ENCODE measurements at regions not wholly inside any gene's neighbourhood (a gene's known extent, or its start where the extent isn't known, plus 50 kb on each side); places are given as distances from the start of the nearest gene placed in this dataset.

GRCh38 chr9:119027901-119028699, 341.1 kb downstream of the BRINP1 start:
- FAIRE-seq (no peak), DNase-seq (ENCODE audit: insufficient read length, low spot score) (no peak)

- no peak for FAIRE-seq
Observed at GRCh38 chr9:119029886-119030285, 339.3 kb downstream of the BRINP1 start.

DNA sequence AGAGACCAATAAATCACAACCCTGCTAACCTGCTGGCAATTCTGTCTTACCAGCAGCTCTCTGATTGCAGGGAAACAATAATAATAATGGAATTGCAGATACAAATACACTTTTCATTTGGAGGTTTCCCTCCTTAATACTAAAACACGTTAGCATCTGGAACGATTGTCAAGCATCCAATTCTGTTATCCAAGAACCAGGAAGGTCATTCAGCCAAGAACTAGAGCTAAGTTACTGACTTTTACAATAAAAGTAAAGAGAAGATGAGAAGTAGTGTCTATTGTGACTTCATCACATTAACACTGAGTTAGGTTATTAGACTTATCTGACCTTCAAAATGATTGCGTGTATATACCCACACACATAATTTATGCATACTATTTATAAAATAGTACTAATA, 335.6 kb downstream of the BRINP1 start:
- DNase-seq (ENCODE audit: insufficient read length, low spot score) = no peak
- FAIRE-seq = no peak

More at GRCh38 chr9:119029886-119030285, 339.3 kb downstream of the BRINP1 start:
- DNase-seq (ENCODE audit: insufficient read length, low spot score) = no peak

- FAIRE-seq (no peak), DNase-seq (ENCODE audit: insufficient read length, low spot score) (no peak)
Observed at GRCh38 chr9:119036969-119037368, 332.3 kb downstream of the BRINP1 start.

DNA sequence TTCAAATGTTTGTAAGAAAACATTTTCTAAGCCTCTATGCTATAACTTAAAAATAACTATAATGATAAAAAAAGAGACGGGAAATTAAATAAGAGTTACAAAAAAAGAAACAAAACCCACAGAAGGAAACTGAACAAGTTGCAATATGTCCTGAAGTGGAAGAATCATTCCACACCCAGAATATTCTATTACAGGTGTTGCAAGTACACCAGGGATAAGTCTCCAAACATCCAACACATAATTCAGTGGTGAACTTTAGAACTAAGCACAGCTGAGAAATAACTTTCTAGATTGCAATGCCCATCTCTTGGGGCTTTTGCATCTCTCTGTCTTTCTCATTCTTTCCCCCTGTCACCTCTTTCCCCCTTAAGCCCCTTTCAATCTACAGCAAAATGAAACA, 325.2 kb downstream of the BRINP1 start:
- no peak for FAIRE-seq
- no peak for DNase-seq (ENCODE audit: insufficient read length, low spot score)

- DNase-seq (ENCODE audit: insufficient read length, low spot score) (no peak), FAIRE-seq (no peak)
Observed at GRCh38 chr9:119044806-119045205, 324.4 kb downstream of the BRINP1 start.

DNA sequence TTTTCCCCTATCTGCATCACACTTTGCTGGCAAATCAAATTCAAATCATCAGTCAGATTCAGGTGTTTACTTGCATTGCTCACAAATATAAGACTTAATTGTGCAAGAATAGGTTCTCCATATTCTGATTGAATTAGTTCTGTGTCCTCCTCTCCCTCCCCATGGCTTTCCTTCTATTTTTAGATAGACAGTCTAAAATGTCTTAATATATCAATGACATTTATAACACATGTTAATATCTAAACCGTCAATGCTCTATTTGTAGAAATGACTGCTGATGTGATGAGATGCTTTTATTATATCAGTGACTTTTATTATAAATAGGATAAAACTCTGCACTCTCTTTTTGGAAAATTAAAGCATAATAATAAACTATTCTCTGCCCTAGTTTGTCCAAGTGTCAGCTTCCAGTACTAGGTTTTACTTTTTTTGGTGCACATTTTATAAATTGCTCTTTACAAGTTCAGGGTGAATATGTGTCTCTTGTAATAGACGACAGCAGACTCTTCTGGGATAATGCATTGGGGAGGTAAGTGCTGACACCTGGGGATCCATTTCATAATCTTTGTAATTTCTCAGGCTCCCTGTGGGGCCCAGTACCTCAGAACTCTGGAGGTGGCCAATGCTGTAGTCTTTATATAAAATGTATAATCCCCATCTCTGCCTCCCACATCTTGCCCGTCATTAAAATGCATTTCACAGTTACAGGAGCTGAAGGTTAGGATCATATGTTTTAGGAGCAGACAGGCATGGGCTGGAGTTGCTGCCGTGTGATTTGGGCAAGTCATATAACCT, 321.5 kb downstream of the BRINP1 start:
- DNase-seq (ENCODE audit: insufficient read length, low spot score) (no peak), FAIRE-seq (no peak)

DNA sequence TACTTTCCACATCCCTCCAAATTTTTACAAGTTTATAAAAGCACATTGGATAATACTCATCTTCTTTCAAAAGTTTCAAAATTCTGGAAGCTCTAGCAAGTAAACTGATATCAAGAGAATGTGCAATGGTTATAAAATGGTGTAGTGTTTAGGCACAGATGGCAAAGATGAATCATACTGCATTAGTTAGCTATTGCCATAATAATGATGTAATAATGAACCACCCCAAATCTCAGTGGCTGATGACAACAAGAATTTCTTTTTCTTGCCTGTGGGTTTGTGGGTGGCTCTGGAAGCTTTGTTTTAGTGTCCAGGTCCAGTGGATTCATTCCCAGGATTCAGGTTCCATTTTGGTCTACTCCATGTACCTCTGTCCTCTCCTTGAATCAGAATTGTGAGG, 319.0 kb downstream of the BRINP1 start:
- FAIRE-seq = no peak
- DNase-seq (ENCODE audit: insufficient read length, low spot score) = no peak

GRCh38 chr9:119052339-119053030, 316.8 kb downstream of the BRINP1 start:
- FAIRE-seq (no peak), DNase-seq (ENCODE audit: insufficient read length, low spot score) (no peak)

DNA sequence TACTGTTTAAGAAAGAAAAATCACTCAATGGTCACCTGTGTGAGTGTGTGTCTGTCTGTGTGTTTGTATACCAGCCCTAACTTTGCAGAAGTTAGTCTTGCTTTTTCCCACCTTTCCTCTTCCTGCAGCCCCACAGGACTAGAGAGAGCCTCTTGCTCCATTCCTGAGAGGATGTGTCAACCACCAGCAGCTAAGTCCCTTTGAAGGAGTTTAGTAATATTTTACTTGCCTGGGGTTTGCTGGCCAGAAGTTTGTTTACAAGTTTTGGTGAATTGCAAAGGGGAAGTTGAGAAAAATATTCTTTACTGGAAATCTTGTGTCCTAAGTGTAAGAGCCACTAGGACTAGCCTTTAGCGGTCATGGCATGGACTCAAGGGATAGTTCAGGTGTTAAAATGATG, 316.2 kb downstream of the BRINP1 start:
- no peak for FAIRE-seq

GRCh38 chr9:119060629-119061385, 308.4 kb downstream of the BRINP1 start:
- FAIRE-seq = no peak
- no peak for DNase-seq (ENCODE audit: insufficient read length, low spot score)

More for the DNA sequence above, 316.2 kb downstream of the BRINP1 start:
- no peak for DNase-seq (ENCODE audit: insufficient read length, low spot score)

DNA sequence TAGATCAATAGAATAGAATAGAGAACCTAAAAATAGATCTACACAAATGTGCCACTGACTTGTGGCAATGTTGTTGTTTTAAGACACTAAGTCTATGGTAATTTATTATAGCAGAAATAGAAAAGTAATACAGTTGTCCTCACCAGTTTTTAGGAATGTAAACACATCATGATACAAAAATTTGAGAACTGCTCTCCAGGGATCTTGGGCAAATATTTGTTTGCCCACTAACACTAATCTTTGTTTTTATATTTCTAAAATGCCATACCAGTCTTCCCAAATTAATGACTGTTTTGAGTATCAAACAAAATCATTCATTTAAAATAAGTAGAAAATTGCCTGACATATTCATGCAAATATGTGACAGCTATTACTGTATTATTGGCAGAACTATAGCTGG, 297.6 kb downstream of the BRINP1 start:
- no peak for FAIRE-seq
- DNase-seq (ENCODE audit: insufficient read length, low spot score) = no peak

- FAIRE-seq = no peak
Observed at GRCh38 chr9:119074017-119074416, 295.2 kb downstream of the BRINP1 start.

DNA sequence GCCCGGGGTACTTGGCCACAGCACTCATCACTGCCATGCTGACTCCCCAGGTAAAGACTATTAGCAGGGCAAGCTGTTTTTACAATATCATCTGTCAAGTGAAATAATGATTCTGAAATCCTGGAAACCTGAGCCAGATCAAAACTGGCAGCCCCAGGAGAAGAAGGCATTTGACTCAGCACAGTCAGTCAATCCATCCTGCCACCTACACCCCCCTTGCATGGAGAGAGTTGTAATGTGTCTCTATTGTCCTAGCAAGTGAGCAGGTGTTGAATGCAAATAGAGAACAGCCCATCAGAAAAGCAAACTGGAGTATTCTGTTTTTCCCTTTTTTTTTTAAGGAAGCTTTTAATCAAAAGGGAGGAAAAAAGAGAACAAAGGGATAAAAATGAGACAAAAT, 291.2 kb downstream of the BRINP1 start:
- FAIRE-seq (no peak), DNase-seq (ENCODE audit: insufficient read length, low spot score) (no peak)

More at GRCh38 chr9:119074017-119074416, 295.2 kb downstream of the BRINP1 start:
- DNase-seq (ENCODE audit: insufficient read length, low spot score) = no peak

- no peak for FAIRE-seq
- no peak for DNase-seq (ENCODE audit: insufficient read length, low spot score)
Observed at GRCh38 chr9:119083673-119084072, 285.6 kb downstream of the BRINP1 start.

DNA sequence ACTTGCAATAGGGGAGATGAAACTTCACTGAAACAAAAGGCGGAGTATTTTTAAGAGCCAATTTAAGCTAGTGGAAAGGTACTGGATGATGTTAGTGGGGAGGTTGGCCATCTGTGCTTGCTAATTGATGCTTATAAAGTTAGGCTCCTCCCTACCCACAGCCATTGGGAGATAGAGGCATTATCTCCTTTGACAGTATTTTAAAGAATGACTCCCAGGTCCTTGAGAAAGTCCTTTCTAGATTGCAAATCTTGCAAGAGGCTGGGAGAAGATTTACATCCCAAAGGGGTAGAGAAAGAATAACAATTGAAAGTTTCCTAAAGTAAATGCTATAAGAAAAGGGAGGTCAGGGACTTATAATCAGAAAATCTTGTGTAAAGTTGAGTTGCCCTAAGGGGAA, 282.6 kb downstream of the BRINP1 start:
- FAIRE-seq (no peak), DNase-seq (ENCODE audit: insufficient read length, low spot score) (no peak)

DNA sequence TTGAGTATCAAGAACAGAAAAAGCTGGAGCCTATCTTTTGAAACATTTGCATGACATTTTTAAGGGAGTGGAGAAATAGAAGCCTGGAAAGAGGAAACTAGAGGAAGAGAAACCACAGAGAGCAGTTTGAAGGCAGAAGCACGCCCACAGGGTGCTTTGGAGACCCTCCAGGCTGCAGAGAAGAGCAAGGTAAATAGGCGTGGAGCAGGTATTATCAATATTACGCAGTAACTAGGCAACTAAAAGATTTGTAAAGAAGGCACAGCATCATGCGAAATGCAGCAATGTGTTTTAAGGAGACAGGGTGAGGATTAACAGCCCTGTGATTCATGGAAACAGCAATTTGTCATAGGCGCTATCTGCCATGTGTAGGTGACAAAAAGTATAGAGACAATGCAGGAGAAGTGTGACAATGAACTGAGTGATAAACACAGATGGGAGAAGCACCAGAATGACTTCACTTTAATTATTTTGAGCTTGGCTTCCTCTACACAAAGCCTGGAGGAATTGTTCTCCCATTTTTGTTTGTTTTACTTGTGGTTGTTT, 281.2 kb downstream of the BRINP1 start:
- no peak for FAIRE-seq
- DNase-seq (ENCODE audit: insufficient read length, low spot score) = no peak

DNA sequence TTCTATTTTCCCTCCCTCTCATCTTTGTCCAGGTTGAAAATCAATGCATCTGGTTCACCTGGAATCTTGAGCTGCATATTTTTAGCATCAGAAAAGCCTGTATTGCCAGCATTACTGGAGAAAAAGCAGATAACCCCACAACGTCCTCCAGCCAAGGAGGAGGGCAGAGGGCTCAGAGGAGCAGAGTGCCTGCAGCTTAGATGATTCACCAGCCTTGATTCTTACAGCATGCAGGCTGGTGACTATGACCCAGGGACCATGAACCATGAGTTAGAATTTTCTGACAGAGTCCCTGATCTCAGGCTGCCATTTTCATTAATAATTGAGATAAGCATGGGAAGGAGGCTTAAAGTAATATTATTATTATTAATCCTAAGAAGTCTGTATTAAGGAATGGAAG, 278.2 kb downstream of the BRINP1 start:
- DNase-seq (ENCODE audit: insufficient read length, low spot score) = no peak
- no peak for FAIRE-seq

- DNase-seq (ENCODE audit: insufficient read length, low spot score) = no peak
- no peak for FAIRE-seq
Observed at GRCh38 chr9:119092125-119092524, 277.1 kb downstream of the BRINP1 start.

DNA sequence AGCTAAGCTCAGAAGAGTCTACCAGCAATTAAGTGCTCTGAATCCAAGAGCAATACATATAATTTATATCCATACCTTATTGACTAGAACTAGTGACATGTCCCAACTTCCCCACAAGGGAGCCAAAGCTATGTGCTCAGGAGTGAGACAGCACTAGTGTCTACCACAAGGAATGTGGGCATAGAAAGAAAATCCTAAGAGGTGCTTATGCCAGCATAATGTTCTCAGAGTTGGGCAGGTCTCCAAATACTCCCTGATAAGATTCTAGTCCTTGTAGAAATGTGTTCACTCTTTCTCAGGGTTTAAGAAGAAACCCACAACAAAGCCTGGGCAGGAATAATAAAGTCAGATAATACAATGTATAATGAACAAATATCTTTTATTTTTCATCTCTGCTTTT, 275.1 kb downstream of the BRINP1 start:
- no peak for DNase-seq (ENCODE audit: insufficient read length, low spot score)
- FAIRE-seq = no peak

All from HTR-8/SVneo (cell line).